MCF 10A (cell line): ENCODE measurements at regions not wholly inside any gene's neighbourhood (a gene's known extent, or its start where the extent isn't known, plus 50 kb on each side); places are given as distances from the start of the nearest gene placed in this dataset.

Experiments
- BruUV-seq: library from RNA; stranded (reverse); fragments of 400-500 nt; replicated peaks from 2 replicates; lab custom pipeline; 2021; lab: Mats Ljungman, UMichigan
- CTCF ChIA-PET: fragments of 300-600 bp; sonication (Branson Sonifier 250); formaldehyde crosslinking; extraction: SDS; loops from one replicate; lab custom pipeline; 2021; ENCODE audit warnings: antibody characterized with exemption, inconsistent platforms; lab: Yijun Ruan, JAX
- POLR2A ChIA-PET: fragments of 300-600, 350-650 bp; sonication (Branson Sonifier 250); formaldehyde crosslinking; extraction: SDS; loops from one replicate; lab custom pipeline; 2020; ENCODE audit warnings: antibody characterized with exemption, inconsistent platforms; lab: Yijun Ruan, JAX
- DNase-seq: peaks from one replicate; pipeline ENCODE4 v3.0.0-alpha.2; 2018; ENCODE audit not compliant: unreplicated experiment
- H3K27ac Mint-ChIP-seq: one replicate; pipeline ENCODE4 v1.8.0; 2022; ENCODE audit warnings: mild to moderate bottlenecking, low read depth, mixed read lengths; ENCODE audit not compliant: unreplicated experiment
- H3K27me3 Mint-ChIP-seq: one replicate; pipeline ENCODE4 v1.8.0; 2022; ENCODE audit warnings: mixed read lengths; ENCODE audit not compliant: insufficient read depth, unreplicated experiment
- H3K36me3 Mint-ChIP-seq: one replicate; pipeline ENCODE4 v1.8.0; 2022; ENCODE audit warnings: mild to moderate bottlenecking, moderate library complexity, mixed read lengths; ENCODE audit not compliant: insufficient read depth, unreplicated experiment
- H3K4me1 Mint-ChIP-seq: one replicate; pipeline ENCODE4 v1.8.0; 2022; ENCODE audit warnings: mixed read lengths; ENCODE audit not compliant: insufficient read depth, unreplicated experiment
- H3K4me3 Mint-ChIP-seq: one replicate; pipeline ENCODE4 v1.8.0; 2022; ENCODE audit warnings: mild to moderate bottlenecking, moderate library complexity, mixed read lengths; ENCODE audit not compliant: unreplicated experiment
- H3K9me3 Mint-ChIP-seq: one replicate; pipeline ENCODE4 v1.8.0; 2022; ENCODE audit warnings: mixed read lengths; ENCODE audit not compliant: unreplicated experiment
- CTCF ChIP-seq: fragments of 200-600 bp; IDR thresholded peaks from one replicate; pipeline ENCODE4 v1.8.0; 2022; ENCODE audit warnings: antibody characterized with exemption, mild to moderate bottlenecking; ENCODE audit not compliant: unreplicated experiment
- intact Hi-C: fragments of 100-400 bp; cut with micrococcal nuclease; formaldehyde crosslinking; loops from 2 replicates; pipeline ENCODE4 v1.14.1; 2022

- Mint-ChIP-seq H3K36me3 (peaks cover 9% of the 10 kb centered on the region), H3K9me3 (no peaks in the 10 kb centered on the region), H3K27me3 (no peaks in the 10 kb centered on the region), H3K4me1 (peaks cover 48% of the 10 kb centered on the region), H3K27ac (peak overlapping the region; percentile 78), H3K4me3 (peak overlapping the region; percentile 81)
- intact Hi-C loops = no loop called here
- ChIA-PET CTCF (interaction anchor here (1.3 to 3.3 kb wide), 6 partner anchors 14 to 55 kb away, joined by 3 to 30 read pairs (median 5); no protein-coding TSS in a partner anchor), POLR2A (interaction anchor here (0.6 to 13.1 kb wide), 14 partner anchors 13 to 329 kb away, joined by 4 to 480 read pairs (median 39); partner anchors contain the start of genes PTGR2 and ZNF410)
- TF ChIP-seq CTCF = no peak
- peak; percentile 72 for DNase-seq
- BruUV-seq = no TSS peak
Observed at GRCh38 chr14:73784181-73784987, 67.2 kb upstream of the PTGR2 start.

GRCh38 chr14:73783107-73783727, 68.4 kb upstream of the PTGR2 start:
- ChIA-PET CTCF (interaction anchor here (0.7 to 1.3 kb wide), 2 partner anchors 13 to 25 kb away, joined by 4 read pairs; no protein-coding TSS in a partner anchor), POLR2A (interaction anchor here (0.5 to 13.1 kb wide), 7 partner anchors 11 to 789 kb away, joined by 3 to 480 read pairs (median 79); partner anchors contain the start of gene PTGR2)
- DNase-seq = no peak
- no TSS peak for BruUV-seq
- no peak overlapping the region for H3K4me3 Mint-ChIP-seq
- no peak for TF ChIP-seq CTCF
- no peaks in the 10 kb centered on the region for H3K9me3 Mint-ChIP-seq
- peaks cover 42% of the 10 kb centered on the region for H3K4me1 Mint-ChIP-seq
- H3K27me3 Mint-ChIP-seq = no peaks in the 10 kb centered on the region
- peak overlapping the region; percentile 57 for H3K27ac Mint-ChIP-seq
- intact Hi-C loops = no loop called here
- H3K36me3 Mint-ChIP-seq = peaks cover 9% of the 10 kb centered on the region

GRCh38 chr14:73782623-73783022, 68.4 kb upstream of the PNMA1 start:
- intact Hi-C loops = no loop called here
- TF ChIP-seq CTCF = no peak
- no peaks in the 10 kb centered on the region for H3K9me3 Mint-ChIP-seq
- H3K4me1 Mint-ChIP-seq = peaks cover 36% of the 10 kb centered on the region
- POLR2A ChIA-PET = interaction anchor here (3.3 to 13.1 kb wide), 2 partner anchors 11 to 25 kb away, joined by 28 to 480 read pairs; a partner anchor contains a TSS
- DNase-seq = no peak
- H3K4me3 Mint-ChIP-seq = no peak overlapping the region
- peak overlapping the region; percentile 57 for H3K27ac Mint-ChIP-seq
- no peaks in the 10 kb centered on the region for H3K27me3 Mint-ChIP-seq
- H3K36me3 Mint-ChIP-seq = peaks cover 9% of the 10 kb centered on the region
- CTCF ChIA-PET = interaction anchor here (0.7 kb wide), 1 partner anchor 25 kb away, joined by 4 read pairs; no protein-coding TSS in a partner anchor
- no TSS peak for BruUV-seq

- no TSS peak for BruUV-seq
- H3K4me3 Mint-ChIP-seq = no peak overlapping the region
Observed at GRCh38 chr14:73780896-73781295, 66.7 kb upstream of the PNMA1 start.

More at GRCh38 chr14:73780896-73781295, 66.7 kb upstream of the PNMA1 start:
- Mint-ChIP-seq H3K36me3 (peaks cover 9% of the 10 kb centered on the region), H3K27me3 (no peaks in the 10 kb centered on the region), H3K9me3 (no peaks in the 10 kb centered on the region), H3K27ac (no peak overlapping the region), H3K4me1 (peaks cover 29% of the 10 kb centered on the region)
- CTCF ChIA-PET = interaction anchor here (0.7 to 1.8 kb wide), 5 partner anchors 10 to 156 kb away, joined by 3 to 10 read pairs (median 4); no protein-coding TSS in a partner anchor
- intact Hi-C loops = no loop called here
- no peak for TF ChIP-seq CTCF
- POLR2A ChIA-PET = interaction anchor here (0.6 to 13.1 kb wide), 3 partner anchors 9 to 24 kb away, joined by 3 to 480 read pairs (median 28); a partner anchor contains a TSS
- DNase-seq = no peak
